ENCODE measurements at regions not wholly inside any gene's neighbourhood (a gene's known extent, or its start where the extent isn't known, plus 50 kb on each side); places are given as distances from the start of the nearest gene placed in this dataset.

DNA sequence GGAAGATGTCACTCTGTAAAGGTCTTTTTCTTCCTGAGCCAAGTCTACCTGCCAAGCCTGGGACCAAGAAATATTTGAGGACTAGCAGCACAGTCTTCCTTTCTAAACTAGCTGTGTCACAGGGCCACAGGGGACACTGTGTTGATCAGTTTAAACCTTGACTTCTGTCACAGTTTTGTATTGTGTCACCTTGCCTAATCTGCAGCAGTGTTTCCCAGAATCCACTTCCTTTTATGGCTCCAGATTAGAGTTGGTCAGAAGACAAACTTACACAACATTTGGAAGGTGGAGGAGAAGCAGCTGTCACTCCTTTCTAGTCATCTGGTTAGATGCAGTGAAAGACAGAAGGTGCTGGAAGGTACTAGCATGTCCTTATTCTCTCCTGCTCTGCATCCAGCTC, 143.1 kb upstream of the BCOR start:
- no peak for TF ChIP-seq EP300 (IDR thresholded peaks at IDR 0.05; ENCODE audit: borderline replicate concordance in 1 of 2, low read depth in 1 of 2, low read length in 1 of 2)
- no peak for TF ChIP-seq JUND (IDR thresholded peaks at IDR 0.05)
- no peak for TF ChIP-seq RXRA (IDR thresholded peaks at IDR 0.05; ENCODE audit: borderline replicate concordance, low read depth)
- TF ChIP-seq, protein P1, sequence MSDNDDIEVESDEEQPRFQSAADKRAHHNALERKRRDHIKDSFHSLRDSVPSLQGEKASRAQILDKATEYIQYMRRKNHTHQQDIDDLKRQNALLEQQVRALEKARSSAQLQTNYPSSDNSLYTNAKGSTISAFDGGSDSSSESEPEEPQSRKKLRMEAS (IDR thresholded peaks at IDR 0.05; ENCODE audit: low read depth), result no peak
- Histone ChIP-seq H3K9ac (no peak overlapping the region), H3K4me2 (no peak overlapping the region), H3K79me2 (ENCODE audit: insufficient read depth) (no peaks in the 10 kb centered on the region), H3K9me2 (no peaks in the 10 kb centered on the region), H3K9me3 (no peaks in the 10 kb centered on the region), H4K20me1 (ENCODE audit: insufficient read depth) (no peaks in the 10 kb centered on the region), H3K4me1 (ENCODE audit: control insufficient read depth in 1 of 2, insufficient read depth in 2 of 2, low read depth in 1 of 2, low read length in 1 of 2) (peaks cover 0 to 19% of the 10 kb centered on the region in 2 experiments; a peak in 1 of 4 replicates), H3F3A (replicated peaks; ENCODE audit: insufficient read depth) (no peaks in the 10 kb centered on the region), H3K36me3 (replicated peaks in 1 of 2; ENCODE audit: control insufficient read depth in 1 of 2, insufficient read depth in 2 of 2, low read length in 1 of 2) (no peaks in the 10 kb centered on the region), H2AFZ (ENCODE audit: low read depth) (no peak overlapping the region), H3K4me3 (ENCODE audit: low read depth in 2 of 2, low read length in 1 of 2) (no peak overlapping the region), H3K27ac (ENCODE audit: low read depth in 2 of 2, low read length in 1 of 2) (no peak overlapping the region), H3K27me3 (ENCODE audit: insufficient read depth) (peaks cover 4% of the 10 kb centered on the region; the same call in 1 of the 2 replicates)
- no peak for DNase-seq
- ChIA-PET CTCF (no interaction called here), POLR2A (no interaction called here)

DNA sequence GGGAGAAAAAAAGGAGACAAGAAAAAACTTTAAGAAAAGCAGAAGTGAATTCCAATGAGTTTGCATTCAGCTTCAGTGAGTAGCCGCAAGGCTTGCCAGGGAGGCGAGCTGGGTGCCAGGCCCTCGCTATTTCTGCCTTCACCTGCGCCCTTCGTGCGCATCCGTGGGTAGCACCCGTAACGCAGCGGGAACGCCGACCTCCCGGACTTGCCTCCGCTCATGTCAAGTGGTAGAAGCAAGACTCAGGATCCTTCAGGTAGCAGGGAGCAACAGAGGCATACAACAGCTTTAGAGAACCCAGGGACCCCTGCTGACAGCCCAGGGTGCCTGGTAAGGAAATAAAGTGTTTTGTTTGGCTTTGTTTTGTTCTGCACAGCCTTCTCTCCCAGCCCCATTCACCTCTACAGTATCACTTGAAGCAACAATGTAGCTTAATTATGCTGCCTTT, 140.0 kb upstream of the BCOR start:
- H3K4me2 ChIP-seq, result no peak overlapping the region
- no peaks in the 10 kb centered on the region for H3K36me3 ChIP-seq (replicated peaks in 1 of 2; ENCODE audit: control insufficient read depth in 1 of 2, insufficient read depth in 2 of 2, low read length in 1 of 2)
- TF ChIP-seq FOXJ3 (CRISPR knock-in tag; IDR thresholded peaks at IDR 0.05) (no peak), MXI1 (IDR thresholded peaks at IDR 0.05; ENCODE audit: low read depth, low read length) (no peak), FOSL2 (IDR thresholded peaks at IDR 0.05; ENCODE audit: borderline replicate concordance, low read depth) (no peak)
- TF ChIP-seq, protein P2, sequence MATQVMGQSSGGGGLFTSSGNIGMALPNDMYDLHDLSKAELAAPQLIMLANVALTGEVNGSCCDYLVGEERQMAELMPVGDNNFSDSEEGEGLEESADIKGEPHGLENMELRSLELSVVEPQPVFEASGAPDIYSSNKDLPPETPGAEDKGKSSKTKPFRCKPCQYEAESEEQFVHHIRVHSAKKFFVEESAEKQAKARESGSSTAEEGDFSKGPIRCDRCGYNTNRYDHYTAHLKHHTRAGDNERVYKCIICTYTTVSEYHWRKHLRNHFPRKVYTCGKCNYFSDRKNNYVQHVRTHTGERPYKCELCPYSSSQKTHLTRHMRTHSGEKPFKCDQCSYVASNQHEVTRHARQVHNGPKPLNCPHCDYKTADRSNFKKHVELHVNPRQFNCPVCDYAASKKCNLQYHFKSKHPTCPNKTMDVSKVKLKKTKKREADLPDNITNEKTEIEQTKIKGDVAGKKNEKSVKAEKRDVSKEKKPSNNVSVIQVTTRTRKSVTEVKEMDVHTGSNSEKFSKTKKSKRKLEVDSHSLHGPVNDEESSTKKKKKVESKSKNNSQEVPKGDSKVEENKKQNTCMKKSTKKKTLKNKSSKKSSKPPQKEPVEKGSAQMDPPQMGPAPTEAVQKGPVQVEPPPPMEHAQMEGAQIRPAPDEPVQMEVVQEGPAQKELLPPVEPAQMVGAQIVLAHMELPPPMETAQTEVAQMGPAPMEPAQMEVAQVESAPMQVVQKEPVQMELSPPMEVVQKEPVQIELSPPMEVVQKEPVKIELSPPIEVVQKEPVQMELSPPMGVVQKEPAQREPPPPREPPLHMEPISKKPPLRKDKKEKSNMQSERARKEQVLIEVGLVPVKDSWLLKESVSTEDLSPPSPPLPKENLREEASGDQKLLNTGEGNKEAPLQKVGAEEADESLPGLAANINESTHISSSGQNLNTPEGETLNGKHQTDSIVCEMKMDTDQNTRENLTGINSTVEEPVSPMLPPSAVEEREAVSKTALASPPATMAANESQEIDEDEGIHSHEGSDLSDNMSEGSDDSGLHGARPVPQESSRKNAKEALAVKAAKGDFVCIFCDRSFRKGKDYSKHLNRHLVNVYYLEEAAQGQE (IDR thresholded peaks at IDR 0.05; ENCODE audit: low read depth, low read length), result no peak
- no peaks in the 10 kb centered on the region for H3K27me3 ChIP-seq (ENCODE audit: insufficient read depth)
- no peak overlapping the region for H3K9ac ChIP-seq
- H3K9me3 ChIP-seq, result no peaks in the 10 kb centered on the region
- no peaks in the 10 kb centered on the region for H3K9me2 ChIP-seq
- no peak for DNase-seq
- H3F3A ChIP-seq (replicated peaks; ENCODE audit: insufficient read depth), result no peaks in the 10 kb centered on the region
- H3K4me1 ChIP-seq (ENCODE audit: control insufficient read depth in 1 of 2, insufficient read depth in 2 of 2, low read depth in 1 of 2, low read length in 1 of 2), result peaks cover 0 to under 1% of the 10 kb centered on the region in 2 experiments; a peak in 1 of 4 replicates
- no peaks in the 10 kb centered on the region for H4K20me1 ChIP-seq (ENCODE audit: insufficient read depth)
- 45% methylated on average over 14 of the region's 14 CpGs for WGBS (ENCODE audit: low lambda C conversion rate)
- ChIA-PET POLR2A (no interaction called here), CTCF (no interaction called here)
- no peak overlapping the region for H3K27ac ChIP-seq (ENCODE audit: low read depth in 2 of 2, low read length in 1 of 2)
- H3K4me3 ChIP-seq (ENCODE audit: low read depth in 2 of 2, low read length in 1 of 2), result no peak overlapping the region
- H3K79me2 ChIP-seq (ENCODE audit: insufficient read depth), result no peaks in the 10 kb centered on the region
- no peak overlapping the region for H2AFZ ChIP-seq (ENCODE audit: low read depth)

DNA sequence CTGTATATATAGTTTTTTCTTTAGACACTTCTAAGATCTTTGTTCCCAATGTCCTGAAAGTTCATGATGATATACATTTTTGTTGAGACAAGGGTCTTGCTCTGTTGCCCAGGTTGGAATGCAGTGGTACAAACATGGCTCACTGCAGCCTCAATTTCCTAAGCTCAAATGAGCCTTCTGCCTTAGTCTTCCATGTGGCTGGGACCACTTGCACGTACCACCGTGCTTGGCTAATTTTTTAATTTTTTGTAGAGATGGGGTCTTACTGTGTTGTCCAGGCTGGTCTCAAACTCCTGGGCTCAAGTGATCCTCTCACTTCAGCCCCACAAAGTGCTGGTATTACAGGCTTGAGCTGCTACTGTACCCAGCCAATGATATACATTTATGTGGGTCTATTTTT, 132.9 kb upstream of the BCOR start:
- Histone ChIP-seq H3K79me2 (ENCODE audit: insufficient read depth) (no peaks in the 10 kb centered on the region), H4K20me1 (ENCODE audit: insufficient read depth) (no peaks in the 10 kb centered on the region), H3F3A (replicated peaks; ENCODE audit: insufficient read depth) (no peaks in the 10 kb centered on the region), H3K4me2 (no peak overlapping the region), H2AFZ (ENCODE audit: low read depth) (no peak overlapping the region), H3K9me3 (no peaks in the 10 kb centered on the region), H3K9ac (no peak overlapping the region), H3K4me1 (ENCODE audit: control insufficient read depth in 1 of 2, insufficient read depth in 2 of 2, low read depth in 1 of 2, low read length in 1 of 2) (no peaks in the 10 kb centered on the region; a peak in 1 of 4 replicates), H3K36me3 (replicated peaks in 1 of 2; ENCODE audit: control insufficient read depth in 1 of 2, insufficient read depth in 2 of 2, low read length in 1 of 2) (no peaks in the 10 kb centered on the region), H3K9me2 (no peaks in the 10 kb centered on the region), H3K4me3 (ENCODE audit: low read depth in 2 of 2, low read length in 1 of 2) (no peak overlapping the region), H3K27me3 (ENCODE audit: insufficient read depth) (no peaks in the 10 kb centered on the region), H3K27ac (ENCODE audit: low read depth in 2 of 2, low read length in 1 of 2) (no peak overlapping the region)
- TF ChIP-seq, protein P3, sequence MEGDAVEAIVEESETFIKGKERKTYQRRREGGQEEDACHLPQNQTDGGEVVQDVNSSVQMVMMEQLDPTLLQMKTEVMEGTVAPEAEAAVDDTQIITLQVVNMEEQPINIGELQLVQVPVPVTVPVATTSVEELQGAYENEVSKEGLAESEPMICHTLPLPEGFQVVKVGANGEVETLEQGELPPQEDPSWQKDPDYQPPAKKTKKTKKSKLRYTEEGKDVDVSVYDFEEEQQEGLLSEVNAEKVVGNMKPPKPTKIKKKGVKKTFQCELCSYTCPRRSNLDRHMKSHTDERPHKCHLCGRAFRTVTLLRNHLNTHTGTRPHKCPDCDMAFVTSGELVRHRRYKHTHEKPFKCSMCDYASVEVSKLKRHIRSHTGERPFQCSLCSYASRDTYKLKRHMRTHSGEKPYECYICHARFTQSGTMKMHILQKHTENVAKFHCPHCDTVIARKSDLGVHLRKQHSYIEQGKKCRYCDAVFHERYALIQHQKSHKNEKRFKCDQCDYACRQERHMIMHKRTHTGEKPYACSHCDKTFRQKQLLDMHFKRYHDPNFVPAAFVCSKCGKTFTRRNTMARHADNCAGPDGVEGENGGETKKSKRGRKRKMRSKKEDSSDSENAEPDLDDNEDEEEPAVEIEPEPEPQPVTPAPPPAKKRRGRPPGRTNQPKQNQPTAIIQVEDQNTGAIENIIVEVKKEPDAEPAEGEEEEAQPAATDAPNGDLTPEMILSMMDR (IDR thresholded peaks at IDR 0.05), result no peak
- TF ChIP-seq TEAD4 (IDR thresholded peaks at IDR 0.05; ENCODE audit: borderline replicate concordance, insufficient read depth) (no peak), CHD2 (IDR thresholded peaks at IDR 0.05; ENCODE audit: low read length, partially characterized antibody) (no peak), FOXM1 (IDR thresholded peaks at IDR 0.05; ENCODE audit: low read depth) (no peak), RXRA (IDR thresholded peaks at IDR 0.05; ENCODE audit: borderline replicate concordance, low read depth) (no peak), FOXJ3 (CRISPR knock-in tag; IDR thresholded peaks at IDR 0.05) (no peak), GABPA (IDR thresholded peaks at IDR 0.05; ENCODE audit: low read depth) (no peak), RFX5 (IDR thresholded peaks at IDR 0.05; ENCODE audit: low read length) (no peak)
- DNase-seq, result no peak
- 21% methylated on average over 2 of the region's 2 CpGs for WGBS (ENCODE audit: low lambda C conversion rate)
- POLR2A ChIA-PET, result no interaction called here
- CTCF ChIA-PET, result no interaction called here

All from SK-N-SH (cell line).